GM18520 (cell line): ENCODE measurements at regions not wholly inside any gene's neighbourhood (a gene's known extent, or its start where the extent isn't known, plus 50 kb on each side); places are given as distances from the start of the nearest gene placed in this dataset.
"Not testable (repeated sequence)": the region's sequence is repeated elsewhere in the genome, so short reads cannot be mapped to it uniquely, and the experiment has no call there.

Experiments used
- ATAC-seq: cut with Tn5 transposase; IDR thresholded peaks from one replicate; pipeline ENCODE4 v1.9.1; 2021; ENCODE audit not compliant: unreplicated experiment

DNA sequence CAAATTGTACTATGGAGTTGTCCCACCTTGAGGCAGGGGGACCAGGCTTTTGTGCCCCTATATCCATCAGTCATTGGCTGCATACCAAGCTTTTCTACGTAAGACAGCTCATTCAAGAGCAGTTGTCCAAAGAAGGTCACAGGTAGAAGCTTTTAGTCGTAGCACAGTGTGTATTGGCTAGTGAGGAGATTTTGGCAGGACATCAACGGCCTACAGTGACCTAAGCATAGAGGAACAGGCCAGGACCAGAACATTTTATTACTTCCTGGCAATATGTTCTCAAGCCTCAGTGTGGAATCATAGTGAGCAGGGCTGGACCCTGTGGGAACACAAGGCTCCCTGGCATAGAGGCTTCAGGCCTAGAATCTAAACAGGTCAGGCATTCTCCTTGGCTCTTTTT is 105.4 kb upstream of the ANKRD28 start:
- no peak for ATAC-seq

DNA sequence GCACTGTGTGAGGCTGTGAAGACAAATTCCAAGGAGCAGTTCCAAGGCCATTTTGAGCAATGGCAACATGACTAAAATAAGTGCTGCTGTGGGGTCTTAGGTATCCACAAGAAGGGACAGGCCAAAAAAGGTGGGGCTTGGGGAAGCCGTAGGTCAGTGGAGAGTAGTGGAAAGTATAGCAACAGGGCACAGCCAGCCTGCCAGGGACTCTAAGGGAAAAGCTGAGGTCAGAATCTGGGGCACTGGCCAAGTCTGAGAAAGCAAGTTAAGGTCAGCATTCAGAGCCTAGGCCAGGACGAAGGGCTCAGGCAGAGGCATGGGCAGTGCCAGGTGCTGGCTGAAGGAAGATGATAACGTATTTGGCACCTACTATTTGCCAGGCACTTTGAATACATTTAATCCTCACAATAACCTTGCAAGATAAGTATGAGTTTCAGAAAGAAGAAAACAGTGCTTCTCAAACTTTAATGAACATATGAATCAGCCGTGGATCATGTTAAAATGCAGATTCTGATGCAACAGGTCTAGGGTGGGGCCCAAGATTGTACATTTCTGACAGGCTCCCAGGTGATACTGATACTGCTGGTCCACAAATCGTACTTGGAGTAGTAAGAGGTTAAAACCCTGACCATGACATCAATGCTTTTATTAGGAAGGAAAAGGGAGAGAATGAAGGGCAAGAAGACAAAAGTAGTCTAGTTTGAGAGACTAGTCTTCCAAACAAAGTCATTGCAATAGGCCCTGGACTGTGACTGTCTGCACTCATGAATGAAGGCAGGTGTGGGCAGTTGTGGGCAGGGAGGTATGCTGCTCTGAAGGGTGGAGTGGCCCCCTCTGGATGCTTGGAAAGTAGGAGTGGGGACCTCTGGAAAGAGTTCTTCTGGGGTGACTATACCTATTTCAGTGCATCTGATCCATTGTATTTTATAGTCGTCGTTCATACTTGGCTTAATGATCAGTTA is 106.3 kb upstream of the ANKRD28 start:
- no peak for ATAC-seq

DNA sequence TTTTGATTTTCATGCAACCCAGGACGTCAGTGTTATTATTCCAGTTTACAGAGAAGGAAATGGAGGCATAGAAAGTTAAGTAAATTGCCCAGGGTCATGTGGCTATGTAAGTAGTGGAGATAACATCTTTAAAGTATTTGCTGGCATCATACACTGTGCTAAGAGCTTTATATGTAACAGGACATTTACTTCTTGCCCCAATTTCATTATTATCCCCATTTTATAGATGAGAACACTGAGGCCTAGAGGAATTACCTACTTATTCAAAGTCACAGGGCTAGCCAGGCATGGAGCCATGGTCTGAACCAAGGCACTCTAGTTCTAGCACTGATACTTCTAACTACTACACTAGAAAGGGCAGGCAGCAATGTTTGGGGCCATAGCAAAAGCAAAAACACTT is 107.3 kb upstream of the ANKRD28 start:
- no peak for ATAC-seq

DNA sequence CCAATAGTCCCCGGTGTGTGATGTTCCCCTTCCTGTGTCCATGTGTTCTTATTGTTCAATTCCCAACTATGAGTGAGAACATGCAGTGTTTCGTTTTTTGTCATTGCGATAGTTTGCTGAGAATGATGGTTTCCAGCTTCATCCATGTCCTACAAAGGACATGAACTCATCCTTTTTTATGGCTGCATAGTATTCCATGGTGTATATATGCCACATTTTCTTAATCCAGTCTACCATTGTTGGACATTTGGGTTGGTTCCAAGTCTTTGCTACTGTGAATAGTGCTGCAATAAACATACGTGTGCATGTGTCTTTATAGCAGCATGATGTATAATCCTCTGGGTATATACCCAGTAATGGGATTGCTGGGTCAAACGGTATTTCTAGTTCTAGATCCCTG is 109.6 kb upstream of the ANKRD28 start:
- not testable (repeated sequence) for ATAC-seq

DNA sequence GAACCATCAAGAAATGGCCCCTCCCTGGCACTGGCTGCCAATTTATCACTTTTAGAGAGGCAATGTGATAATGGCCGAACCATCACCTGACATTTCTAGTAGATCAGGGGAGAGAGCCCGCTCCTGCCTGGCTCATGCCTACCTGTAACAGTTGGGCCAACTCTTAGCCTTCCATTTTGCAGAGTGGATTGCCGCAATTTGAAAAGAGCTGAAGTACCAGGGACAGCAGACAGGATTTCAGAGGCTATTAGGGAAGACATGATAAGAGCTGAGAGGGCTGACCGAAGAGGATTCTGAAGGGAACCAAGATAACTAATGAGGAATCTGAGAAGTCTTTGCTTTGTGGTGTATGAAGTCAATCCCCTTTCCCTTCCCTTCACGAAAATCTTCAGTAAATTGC is 121.2 kb upstream of the ANKRD28 start:
- ATAC-seq = no peak

DNA sequence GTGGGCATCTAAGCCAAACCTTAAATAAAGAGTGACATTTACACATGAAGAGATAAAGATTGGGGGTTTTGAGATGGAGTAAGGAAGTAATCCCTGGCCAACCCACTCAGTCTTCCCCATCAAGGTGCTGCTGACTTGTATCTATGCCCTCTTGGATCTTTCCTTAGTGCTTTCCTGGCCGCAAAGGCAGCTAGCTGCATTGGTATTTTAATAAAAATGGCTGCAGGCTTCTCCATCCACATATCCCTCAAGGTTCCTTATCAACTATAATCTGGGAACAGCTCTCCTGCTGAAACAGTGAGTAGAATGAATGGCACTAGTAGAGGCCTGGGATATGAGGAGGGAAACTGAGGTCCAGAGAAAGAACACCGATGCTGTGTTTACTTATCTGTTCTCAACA is 122.2 kb upstream of the ANKRD28 start:
- ATAC-seq = no peak

DNA sequence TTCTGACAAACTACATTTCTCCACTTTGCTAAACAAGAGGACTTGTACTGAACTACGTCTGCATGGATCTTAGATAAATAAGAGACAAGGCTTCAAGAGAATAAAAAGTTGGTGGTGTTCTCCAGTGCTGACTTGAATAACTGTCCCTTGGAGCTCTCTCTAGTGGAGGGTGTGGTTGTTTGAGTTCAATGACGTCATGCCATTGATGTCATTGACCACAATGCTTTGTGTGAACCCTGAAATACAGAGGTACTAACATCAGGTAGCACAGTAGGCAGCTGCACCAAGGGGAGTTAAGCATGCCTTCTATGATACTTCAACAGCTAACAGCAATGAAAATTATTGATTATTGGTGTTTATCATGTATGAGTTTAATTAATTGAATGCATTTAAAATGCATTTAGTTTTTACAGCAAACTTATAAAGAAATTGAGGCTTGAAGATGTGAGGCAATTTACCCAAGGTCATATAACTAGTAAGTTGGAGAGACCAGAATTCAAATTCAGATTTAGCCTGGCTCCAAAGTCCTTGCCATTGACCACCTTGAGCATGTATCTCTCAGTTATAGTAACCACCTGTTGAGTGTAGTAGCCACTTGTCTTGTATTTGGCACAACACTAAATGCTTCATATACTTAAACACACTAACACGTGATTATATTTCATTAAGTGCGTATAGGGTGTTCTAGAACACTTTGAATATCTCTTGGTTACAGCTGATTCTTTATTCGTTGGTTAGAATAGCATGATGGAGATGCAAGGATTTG is 126.0 kb upstream of the ANKRD28 start:
- ATAC-seq = no peak

DNA sequence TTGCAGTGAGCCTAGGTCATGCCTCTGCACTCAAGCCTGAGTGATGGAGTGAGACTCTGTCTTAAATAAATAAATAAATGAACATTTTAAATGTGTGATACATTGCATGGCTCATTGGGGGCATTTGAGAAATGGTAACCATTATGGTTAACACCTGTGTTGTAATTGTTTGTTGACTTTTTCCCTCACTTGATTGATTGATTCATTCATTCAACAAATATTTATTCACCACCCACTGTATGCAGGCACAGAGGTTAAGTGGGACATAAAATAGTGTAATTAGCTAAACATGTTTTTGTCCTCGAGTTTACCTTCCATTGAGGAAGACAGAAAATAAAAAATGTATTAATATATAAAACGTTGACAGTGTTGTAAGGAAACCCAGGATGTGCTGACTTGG is 127.1 kb upstream of the ANKRD28 start:
- no peak for ATAC-seq

DNA sequence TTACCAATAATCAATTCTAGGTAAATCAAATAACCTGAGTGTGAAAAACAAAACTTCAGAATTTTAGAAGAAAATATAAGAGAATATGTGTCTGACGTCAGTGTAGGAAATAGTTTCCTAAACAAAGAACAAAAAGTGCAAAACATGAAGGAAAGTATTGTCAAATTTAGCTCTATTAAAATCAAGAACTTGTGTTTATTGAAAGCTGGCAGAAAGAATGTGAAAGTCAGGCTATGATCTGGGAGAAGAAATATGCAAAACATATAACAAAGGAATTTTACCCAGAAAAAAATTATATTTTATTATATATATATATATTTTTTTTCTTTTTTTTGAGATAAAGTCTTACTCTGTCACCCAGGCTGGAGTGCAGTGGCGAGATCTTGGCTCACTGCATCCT is 129.1 kb upstream of the ANKRD28 start:
- no peak for ATAC-seq

DNA sequence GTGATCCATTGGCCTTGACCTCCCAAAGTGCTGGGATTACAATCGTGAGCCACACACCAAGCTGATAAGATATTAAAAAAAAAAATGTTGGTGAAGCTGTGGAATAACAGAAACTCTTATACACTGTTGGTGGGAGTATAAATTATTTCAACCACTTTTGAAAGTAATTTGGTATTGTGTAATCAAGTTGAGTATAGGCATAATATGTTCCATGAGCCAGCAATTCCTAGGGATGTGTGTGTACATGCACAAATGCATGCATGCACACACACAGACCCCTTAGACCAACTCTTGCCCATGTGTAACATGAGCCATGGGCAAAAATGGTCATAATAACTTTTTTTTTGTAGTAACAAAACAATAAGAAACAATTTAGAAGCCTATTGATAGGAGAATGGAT is 130.2 kb upstream of the ANKRD28 start:
- ATAC-seq = no peak

DNA sequence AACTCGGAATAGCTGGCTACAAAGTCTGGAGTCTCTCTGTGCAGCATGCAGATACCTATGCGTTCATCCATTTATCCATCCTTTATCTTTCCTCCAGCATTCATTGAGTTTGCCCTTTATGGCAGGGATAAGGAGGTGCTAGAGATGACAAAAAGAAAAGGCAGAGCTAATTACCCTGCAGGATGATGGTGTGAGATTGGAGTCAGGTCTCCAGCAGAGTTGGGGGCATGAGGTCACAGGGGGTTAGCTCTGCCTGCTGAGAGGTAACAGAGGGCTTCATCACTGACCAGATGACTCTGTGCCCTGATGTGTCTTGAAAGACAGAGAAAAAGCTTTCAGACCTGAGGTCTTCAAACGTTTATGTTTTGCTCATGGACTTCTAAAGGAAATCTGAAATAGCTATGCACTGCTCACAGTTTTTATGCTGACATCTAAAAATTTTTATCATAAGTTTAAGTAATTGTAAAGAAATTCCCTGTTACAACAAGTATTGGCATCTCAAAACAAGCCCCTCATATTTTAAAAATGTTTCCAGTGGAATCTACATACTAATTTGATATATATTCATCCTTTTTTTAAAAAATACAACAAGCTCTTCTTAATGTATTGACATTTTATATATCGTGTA is 132.3 kb upstream of the ANKRD28 start:
- no peak for ATAC-seq

DNA sequence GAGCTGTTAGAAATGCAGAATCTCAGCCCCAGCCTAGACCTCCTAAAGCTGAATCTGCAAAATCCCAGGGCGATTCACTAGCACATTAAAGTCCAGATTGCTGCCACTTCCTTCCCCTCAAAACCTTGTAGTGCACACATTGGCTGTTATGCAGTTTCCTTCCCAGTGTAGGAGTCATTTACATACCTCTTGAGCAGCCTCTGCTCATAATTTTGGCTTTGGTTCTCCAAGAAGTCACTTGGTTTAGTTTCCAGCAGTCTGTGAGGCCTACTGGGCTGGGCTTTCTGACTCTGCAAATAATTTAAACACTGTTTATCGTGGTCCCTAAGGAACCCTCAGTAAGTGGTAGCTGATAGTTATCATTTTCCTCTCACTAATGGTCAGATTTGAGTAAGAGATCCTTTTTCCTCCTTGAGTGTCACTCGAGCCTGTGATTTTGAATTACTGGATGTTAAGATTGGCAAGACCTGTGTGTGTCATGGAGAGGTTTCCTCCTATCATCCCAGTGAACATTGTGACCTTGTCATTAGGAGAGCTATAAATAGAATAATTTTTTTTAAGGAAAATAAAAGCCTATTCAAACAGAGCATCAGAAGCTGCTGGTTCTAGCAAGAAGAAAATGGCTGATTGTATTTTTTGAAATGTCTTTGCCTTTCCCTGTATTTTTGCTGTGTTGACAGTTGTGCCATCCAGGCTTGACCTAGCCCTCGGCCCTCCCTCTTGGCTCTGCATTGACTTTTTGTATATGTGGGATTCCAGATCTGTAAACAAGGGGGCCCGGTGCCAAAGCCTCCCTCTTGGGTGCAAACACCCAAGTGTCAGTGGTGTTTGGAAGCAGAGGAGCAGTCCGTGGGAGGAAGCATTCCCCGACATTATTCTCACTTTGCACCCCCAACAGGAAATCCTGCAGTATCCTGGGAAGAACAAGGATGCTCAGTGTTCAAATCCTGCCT is 134.8 kb upstream of the ANKRD28 start:
- ATAC-seq = no peak

DNA sequence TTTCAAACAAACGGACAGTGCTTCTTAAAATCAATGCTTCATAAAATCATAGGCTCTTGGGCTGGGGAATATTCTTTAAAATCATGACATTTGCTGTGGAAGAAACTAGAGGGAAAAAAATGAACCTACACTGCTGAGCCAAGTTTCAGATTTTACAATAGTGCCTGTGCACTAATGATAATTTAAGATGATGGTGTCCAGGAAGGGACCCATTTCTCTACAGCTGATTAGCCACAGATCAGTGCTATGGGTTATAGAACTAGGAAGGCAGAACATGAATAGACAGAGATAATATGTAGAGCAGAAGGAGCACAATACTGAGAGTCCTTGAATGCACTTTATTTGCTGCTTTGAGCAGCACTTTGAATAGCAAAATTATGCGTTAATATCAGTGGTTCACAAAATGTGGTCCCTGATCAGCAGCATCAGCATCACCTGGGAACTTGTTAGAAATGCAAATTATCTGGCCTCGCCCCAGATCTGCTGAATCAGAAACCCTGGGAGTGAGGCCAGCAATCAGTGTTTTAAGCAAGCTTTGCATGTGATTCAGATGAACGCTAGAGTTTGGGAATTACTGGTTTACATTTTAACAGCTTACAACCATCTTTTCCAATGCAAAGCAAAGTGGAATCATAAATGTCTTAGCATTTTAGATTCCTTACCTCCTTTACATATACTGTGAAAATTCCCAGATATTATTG is 135.8 kb upstream of the ANKRD28 start:
- no peak for ATAC-seq

DNA sequence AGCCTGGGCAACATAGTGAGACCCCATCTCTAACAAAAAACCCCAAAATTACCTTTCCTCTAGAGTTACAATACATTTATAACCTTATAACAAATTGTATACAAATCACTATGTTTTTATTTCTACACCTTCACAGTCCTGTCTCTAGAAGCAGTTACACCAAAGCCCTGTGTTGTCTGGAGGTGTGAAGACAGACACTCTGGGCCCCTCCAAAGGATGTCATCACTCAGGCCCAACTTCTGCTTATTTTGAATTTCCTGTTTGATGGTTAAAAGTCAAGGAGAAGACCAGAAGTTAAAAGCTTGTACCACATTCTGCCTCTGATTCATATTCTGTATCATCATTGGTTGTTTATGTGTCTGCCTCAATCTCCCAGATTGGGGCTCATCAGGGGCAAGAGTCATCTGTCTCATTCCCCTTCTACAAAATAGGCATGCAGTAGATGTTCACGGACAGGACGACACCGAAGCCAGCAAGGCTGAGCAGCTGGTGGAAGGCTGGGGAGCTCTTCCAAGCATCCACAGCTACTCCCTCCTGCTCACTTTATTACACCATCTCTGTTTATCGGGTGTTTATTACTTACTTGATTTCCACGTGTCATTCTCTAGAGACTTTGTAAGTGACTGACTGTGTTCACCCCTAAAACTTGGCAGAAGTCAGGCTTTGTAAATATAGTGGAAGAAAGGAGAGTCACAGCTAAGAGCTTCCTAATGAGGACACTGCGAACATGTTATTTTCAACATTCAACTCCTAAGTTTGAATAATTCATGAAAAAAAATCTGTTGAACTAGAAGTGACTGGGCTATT is 136.8 kb upstream of the ANKRD28 start:
- ATAC-seq = no peak

DNA sequence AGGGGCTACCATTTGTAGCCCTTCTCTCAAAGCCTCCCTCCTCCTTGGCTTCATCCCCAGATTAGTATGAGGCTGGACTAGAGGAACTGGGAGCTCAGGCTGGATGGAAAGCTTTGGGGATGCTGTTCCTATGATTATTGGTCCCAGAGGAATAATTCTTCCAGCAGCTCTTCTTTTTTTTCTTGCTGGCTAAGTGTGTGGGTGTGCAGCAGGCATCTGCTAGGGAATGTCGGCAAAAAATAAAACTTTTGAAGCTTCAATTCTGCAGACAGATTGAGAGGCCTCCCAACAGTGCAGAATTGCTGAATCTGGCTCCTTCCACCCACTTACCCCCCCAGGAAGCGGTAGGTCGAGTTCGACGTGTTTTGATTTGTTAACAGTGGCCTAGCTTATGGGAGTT is 138.5 kb upstream of the ANKRD28 start:
- no peak for ATAC-seq

DNA sequence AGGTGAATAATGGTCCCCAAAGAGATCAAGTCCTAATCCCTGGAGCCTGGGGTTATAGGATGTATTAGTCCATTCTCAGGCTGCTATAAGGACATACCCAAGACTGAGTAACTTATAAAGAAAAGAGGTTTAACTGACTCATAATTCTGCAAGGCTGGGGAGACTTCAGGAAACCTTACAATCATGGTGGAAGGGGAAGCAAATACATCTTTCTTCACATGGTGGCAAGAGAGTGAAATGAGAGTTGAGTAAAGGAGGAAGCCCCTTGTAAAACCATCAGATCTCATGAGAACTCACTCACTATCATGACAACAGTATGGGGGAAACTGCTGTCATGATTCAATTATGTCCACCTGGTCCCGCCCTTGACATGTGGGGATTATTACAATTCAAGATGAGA is 142.9 kb upstream of the ANKRD28 start:
- no peak for ATAC-seq

DNA sequence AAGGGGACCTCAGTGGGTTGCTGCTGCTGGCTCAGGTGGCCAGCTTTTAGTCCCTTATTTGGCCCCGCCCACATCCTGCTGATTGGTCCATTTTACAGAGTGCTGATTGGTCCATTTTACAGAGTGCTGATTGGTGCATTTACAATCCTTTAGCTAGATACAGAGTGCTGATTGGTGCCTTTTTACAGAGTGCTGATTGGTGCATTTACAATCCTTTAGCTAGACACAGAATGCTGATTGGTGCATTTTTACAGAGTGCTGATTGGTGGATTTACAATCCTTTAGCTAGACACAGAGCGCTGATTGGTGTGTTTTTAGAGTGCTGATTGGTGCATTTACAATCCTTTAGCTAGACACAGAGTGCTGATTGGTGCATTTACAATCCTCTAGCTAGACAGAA is 143.7 kb upstream of the ANKRD28 start:
- not testable (repeated sequence) for ATAC-seq

DNA sequence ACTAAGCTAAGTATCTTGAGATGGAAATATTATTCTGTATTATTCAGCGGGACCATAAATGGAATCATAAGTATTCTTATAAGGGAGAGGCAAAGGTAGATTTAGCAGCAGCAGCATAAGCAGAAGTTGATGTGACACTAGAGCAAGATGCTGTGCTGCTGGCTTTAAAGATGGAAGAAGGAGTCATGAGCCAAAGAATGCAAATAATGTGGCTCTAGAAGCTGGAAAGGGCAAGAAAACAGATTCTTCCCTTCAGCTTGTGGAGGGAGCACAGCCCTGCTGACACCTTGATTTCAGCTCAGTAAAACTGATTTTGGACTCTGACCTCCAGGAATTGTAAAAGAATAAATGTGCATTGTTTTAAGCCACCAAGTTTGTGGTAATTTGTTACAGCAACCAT is 144.2 kb upstream of the ANKRD28 start:
- no peak for ATAC-seq

DNA sequence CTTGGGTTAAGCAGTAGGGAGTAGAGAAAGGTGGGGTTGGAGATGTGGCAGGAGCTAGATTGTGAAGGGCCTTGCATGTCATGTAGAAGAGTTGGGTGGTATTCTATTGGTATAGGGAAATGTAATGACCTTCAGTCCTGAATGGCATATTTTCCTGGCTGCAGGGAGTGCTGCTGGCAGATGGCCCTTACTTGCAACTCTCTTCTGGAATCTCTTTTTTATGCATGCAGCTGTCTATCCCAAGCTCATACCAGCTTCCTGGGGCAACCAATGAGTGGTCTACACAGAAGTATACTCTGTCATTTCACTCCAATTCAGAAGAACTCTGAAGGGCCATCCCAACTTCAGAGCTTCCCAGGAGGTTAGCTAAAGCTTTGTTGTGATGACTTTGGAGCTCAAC is 144.7 kb upstream of the ANKRD28 start:
- no peak for ATAC-seq
